AG04450 (cell line): ENCODE measurements at regions not wholly inside any gene's neighbourhood (a gene's known extent, or its start where the extent isn't known, plus 50 kb on each side); places are given as distances from the start of the nearest gene placed in this dataset.

Source experiments
- CTCF ChIA-PET: fragments of 300-600, 350-600 bp; formaldehyde crosslinking; extraction: SDS; loops from one replicate; lab custom pipeline; 2022; ENCODE audit warnings: antibody characterized with exemption, inconsistent platforms; lab: Charles Lee
- POLR2A ChIA-PET: fragments of 350-600 bp; formaldehyde crosslinking; extraction: SDS; loops from one replicate; lab custom pipeline; 2021; ENCODE audit warnings: antibody characterized with exemption, inconsistent platforms; lab: Yijun Ruan, JAX
- DNase-seq: peaks from one replicate; pipeline ENCODE4 v3.0.0-alpha.2; 2011; ENCODE audit warnings: low read depth, low spot score
- H3K27ac ChIP-seq: one replicate; pipeline ENCODE4 v1.5.1; 2012; ENCODE audit warnings: low read depth, low read length, control low read depth
- H3K27me3 ChIP-seq: one replicate; pipeline ENCODE4 v1.6.0; 2012; ENCODE audit warnings: low read length; ENCODE audit not compliant: control insufficient read depth, insufficient read depth
- H3K4me3 ChIP-seq: 2 replicates; pipeline ENCODE4 v1.5.1; 2011; ENCODE audit warnings: mild to moderate bottlenecking, low read depth, low read length, control low read depth
- H3K9me3 ChIP-seq: 2 replicates; pipeline ENCODE4 v1.5.1; 2012; ENCODE audit warnings: low read length; ENCODE audit not compliant: control insufficient read depth, insufficient read depth
- CTCF ChIP-seq: IDR thresholded peaks from 2 replicates; pipeline ENCODE4 v1.5.1; 2011; ENCODE audit warnings: low read depth, low read length, control low read depth, inconsistent platforms

GRCh38 chr3:159853506-159853864, 135.2 kb upstream of the IL12A start:
- Histone ChIP-seq H3K9me3 (no peaks in the 10 kb centered on the region; the same call in 1 of the 2 replicates), H3K27me3 (no peaks in the 10 kb centered on the region), H3K4me3 (no peak overlapping the region), H3K27ac (no peak overlapping the region)
- CTCF ChIA-PET = interaction anchor here (0.6 to 2.9 kb wide), 12 partner anchors 8 to 560 kb away, joined by 3 to 32 read pairs (median 5); no protein-coding TSS in a partner anchor
- POLR2A ChIA-PET = interaction anchor here (0.8 to 1.9 kb wide), 5 partner anchors 9 to 88 kb away, joined by 3 to 12 read pairs (median 5); no protein-coding TSS in a partner anchor
- TF ChIP-seq CTCF = no peak
- DNase-seq = no peak

GRCh38 chr3:159854500-159855124, 134.0 kb upstream of the IL12A start:
- TF ChIP-seq CTCF = no peak
- peak overlapping the region; percentile 92 for H3K27ac ChIP-seq
- no peaks in the 10 kb centered on the region for H3K27me3 ChIP-seq
- peak; percentile 91 for DNase-seq
- CTCF ChIA-PET = interaction anchor here (0.7 to 2.9 kb wide), 6 partner anchors 14 to 178 kb away, joined by 4 to 32 read pairs (median 4); no protein-coding TSS in a partner anchor
- H3K4me3 ChIP-seq = peak overlapping the region; percentile 36
- POLR2A ChIA-PET = interaction anchor here (0.6 to 1.5 kb wide), 8 partner anchors 10 to 74 kb away, joined by 3 to 11 read pairs (median 4); no protein-coding TSS in a partner anchor
- H3K9me3 ChIP-seq = no peaks in the 10 kb centered on the region; the same call in 1 of the 2 replicates

GRCh38 chr3:159855599-159856346, 132.9 kb upstream of the IL12A start:
- Histone ChIP-seq H3K9me3 (no peaks in the 10 kb centered on the region; the same call in 1 of the 2 replicates), H3K27me3 (no peaks in the 10 kb centered on the region), H3K27ac (peak overlapping the region; percentile 33), H3K4me3 (no peak overlapping the region)
- no peak for TF ChIP-seq CTCF
- CTCF ChIA-PET = interaction anchor here (0.6 to 1.8 kb wide), 4 partner anchors 16 to 151 kb away, joined by 3 to 4 read pairs (median 4); no protein-coding TSS in a partner anchor
- no peak for DNase-seq
- POLR2A ChIA-PET = no interaction called here

- Histone ChIP-seq H3K4me3 (no peak overlapping the region), H3K27ac (no peak overlapping the region), H3K9me3 (no peaks in the 10 kb centered on the region; the same call in 1 of the 2 replicates), H3K27me3 (no peaks in the 10 kb centered on the region)
- no peak for TF ChIP-seq CTCF
- no peak for DNase-seq
- CTCF ChIA-PET = interaction anchor here (0.6 to 1.8 kb wide), 4 partner anchors 15 to 150 kb away, joined by 3 to 5 read pairs (median 4); no protein-coding TSS in a partner anchor
- POLR2A ChIA-PET = no interaction called here
These were observed 132.0 kb upstream of the IL12A start for GRCh38 chr3:159856590-159857104.
